ENCODE measurements at regions not wholly inside any gene's neighbourhood (a gene's known extent, or its start where the extent isn't known, plus 50 kb on each side); places are given as distances from the start of the nearest gene placed in this dataset.

GRCh38 chr17:79230576-79230975 is 156.0 kb downstream of the ENGASE start:
- Mint-ChIP-seq H3K4me1 (peaks cover 0 to 2% (median 0%) of the 10 kb centered on the region in 4 donors), H3K27me3 (peaks cover 0 to 12% (median 8%) of the 10 kb centered on the region in 5 donors), H3K4me3 (no peak overlapping the region), H3K36me3 (no peaks in the 10 kb centered on the region), H3K27ac (no peak overlapping the region), H3K9me3 (peaks cover 0 to 2% (median 0%) of the 10 kb centered on the region in 9 donors)
- DNase-seq, result no peak
- POLR2A ChIA-PET, result no interaction called here
- ATAC-seq, result no peak

- POLR2A ChIA-PET, result no interaction called here
- peak overlapping the region in 1 of 10 donors; percentile 31 for H3K27ac Mint-ChIP-seq
- H3K4me1 Mint-ChIP-seq, result no peaks in the 10 kb centered on the region
- no peaks in the 10 kb centered on the region for H3K36me3 Mint-ChIP-seq
- H3K4me3 Mint-ChIP-seq, result no peak overlapping the region
- peaks cover 9 to 42% (median 38%) of the 10 kb centered on the region in 5 donors for H3K27me3 Mint-ChIP-seq
- DNase-seq (no peak), ATAC-seq (no peak)
- H3K9me3 Mint-ChIP-seq, result no peaks in the 10 kb centered on the region
These were observed 151.4 kb downstream of the ENGASE start for GRCh38 chr17:79226037-79226436.

- H3K4me3 Mint-ChIP-seq, result no peak overlapping the region
These were observed 150.3 kb downstream of the ENGASE start for GRCh38 chr17:79224903-79225302.

GRCh38 chr17:79224476-79224875 is 149.9 kb downstream of the ENGASE start:
- Mint-ChIP-seq H3K27me3 (peaks cover 14 to 57% (median 46%) of the 10 kb centered on the region in 5 donors), H3K9me3 (no peaks in the 10 kb centered on the region), H3K4me1 (peaks cover 5 to 9% (median 7%) of the 10 kb centered on the region in 4 donors), H3K36me3 (peaks cover 0 to 2% (median 0%) of the 10 kb centered on the region in 3 donors), H3K27ac (no peak overlapping the region), H3K4me3 (no peak overlapping the region)
- DNase-seq (no peak), ATAC-seq (no peak)
- POLR2A ChIA-PET, result interaction anchor here (0.7 kb wide), 1 partner anchor 51 kb away, joined by 3 read pairs; no protein-coding TSS in a partner anchor

More at GRCh38 chr17:79224903-79225302, 150.3 kb downstream of the ENGASE start:
- Mint-ChIP-seq H3K9me3 (no peaks in the 10 kb centered on the region), H3K36me3 (peaks cover 0 to 2% (median 0%) of the 10 kb centered on the region in 3 donors), H3K27ac (no peak overlapping the region), H3K27me3 (peaks cover 14 to 53% (median 45%) of the 10 kb centered on the region in 5 donors), H3K4me1 (peaks cover 5 to 9% (median 7%) of the 10 kb centered on the region in 4 donors)
- ATAC-seq, result no peak
- POLR2A ChIA-PET, result interaction anchor here (0.7 kb wide), 1 partner anchor 51 kb away, joined by 3 read pairs; no protein-coding TSS in a partner anchor
- no peak for DNase-seq

- POLR2A ChIA-PET, result no interaction called here
- H3K27ac Mint-ChIP-seq, result no peak overlapping the region
- peaks cover 5 to 9% (median 7%) of the 10 kb centered on the region in 4 donors for H3K4me1 Mint-ChIP-seq
- H3K9me3 Mint-ChIP-seq, result no peaks in the 10 kb centered on the region
- ATAC-seq, result no peak
- DNase-seq, result no peak
- peaks cover 0 to 2% (median 0%) of the 10 kb centered on the region in 3 donors for H3K36me3 Mint-ChIP-seq
- peaks cover 17 to 63% (median 50%) of the 10 kb centered on the region in 5 donors for H3K27me3 Mint-ChIP-seq
- no peak overlapping the region for H3K4me3 Mint-ChIP-seq
These were observed 149.3 kb downstream of the ENGASE start for GRCh38 chr17:79223953-79224352.

- ATAC-seq (no peak), DNase-seq (no peak)
- H3K9me3 Mint-ChIP-seq, result no peaks in the 10 kb centered on the region
- no peak overlapping the region for H3K4me3 Mint-ChIP-seq
- H3K4me1 Mint-ChIP-seq, result peaks cover 5 to 9% (median 7%) of the 10 kb centered on the region in 4 donors
- H3K36me3 Mint-ChIP-seq, result peaks cover 0 to 2% (median 0%) of the 10 kb centered on the region in 3 donors
- H3K27me3 Mint-ChIP-seq, result peaks cover 17 to 63% (median 50%) of the 10 kb centered on the region in 5 donors
- POLR2A ChIA-PET, result no interaction called here
- no peak overlapping the region for H3K27ac Mint-ChIP-seq
These were observed 148.8 kb downstream of the ENGASE start for GRCh38 chr17:79223471-79223870.

- POLR2A ChIA-PET, result no interaction called here
- Mint-ChIP-seq H3K27ac (no peak overlapping the region), H3K4me3 (no peak overlapping the region), H3K4me1 (peaks cover 5 to 9% (median 7%) of the 10 kb centered on the region in 4 donors), H3K36me3 (peaks cover 0 to 2% (median 0%) of the 10 kb centered on the region in 3 donors), H3K9me3 (no peaks in the 10 kb centered on the region), H3K27me3 (peaks cover 17 to 80% (median 54%) of the 10 kb centered on the region in 5 donors)
- DNase-seq (no peak), ATAC-seq (no peak)
These were observed 147.0 kb downstream of the ENGASE start for GRCh38 chr17:79221597-79221996.

- H3K4me3 Mint-ChIP-seq, result peak overlapping the region; percentile 63 to 86 (median 78)
These were observed 146.2 kb downstream of the ENGASE start for GRCh38 chr17:79220713-79221291.

GRCh38 chr17:79220201-79220712 is 145.6 kb downstream of the ENGASE start:
- no peaks in the 10 kb centered on the region for H3K9me3 Mint-ChIP-seq
- peaks cover 19 to 83% (median 58%) of the 10 kb centered on the region in 5 donors for H3K27me3 Mint-ChIP-seq
- POLR2A ChIA-PET, result no interaction called here
- DNase-seq (no peak), ATAC-seq (no peak)
- peak overlapping the region in 4 of 10 donors; percentile 24 to 83 (median 44) for H3K27ac Mint-ChIP-seq
- peak overlapping the region; percentile 63 to 86 (median 78) for H3K4me3 Mint-ChIP-seq
- H3K36me3 Mint-ChIP-seq, result peaks cover 0 to 2% (median 0%) of the 10 kb centered on the region in 3 donors
- peaks cover 6 to 9% (median 7%) of the 10 kb centered on the region in 4 donors for H3K4me1 Mint-ChIP-seq

More at GRCh38 chr17:79220713-79221291, 146.2 kb downstream of the ENGASE start:
- Mint-ChIP-seq H3K9me3 (no peaks in the 10 kb centered on the region), H3K36me3 (peaks cover 0 to 2% (median 0%) of the 10 kb centered on the region in 3 donors), H3K27ac (peak overlapping the region in 2 of 10 donors; percentile 34 to 54), H3K27me3 (peaks cover 17 to 81% (median 56%) of the 10 kb centered on the region in 5 donors), H3K4me1 (peaks cover 5 to 9% (median 7%) of the 10 kb centered on the region in 4 donors)
- DNase-seq (no peak), ATAC-seq (peak in 1 of 2 donors; percentile 42)
- POLR2A ChIA-PET, result no interaction called here

- Mint-ChIP-seq H3K36me3 (peaks cover 0 to 2% (median 0%) of the 10 kb centered on the region in 3 donors), H3K27ac (no peak overlapping the region), H3K9me3 (no peaks in the 10 kb centered on the region), H3K4me3 (peak overlapping the region in 2 of 10 donors; percentile 53 to 77), H3K4me1 (peaks cover 6 to 9% (median 7%) of the 10 kb centered on the region in 4 donors), H3K27me3 (peaks cover 19 to 88% (median 58%) of the 10 kb centered on the region in 5 donors)
- POLR2A ChIA-PET, result no interaction called here
- DNase-seq (no peak), ATAC-seq (no peak)
These were observed 144.7 kb downstream of the ENGASE start for GRCh38 chr17:79219208-79219935.

GRCh38 chr17:79218825-79219200 is 144.2 kb downstream of the ENGASE start:
- POLR2A ChIA-PET, result no interaction called here
- peaks cover 6 to 9% (median 7%) of the 10 kb centered on the region in 4 donors for H3K4me1 Mint-ChIP-seq
- H3K27me3 Mint-ChIP-seq, result peaks cover 20 to 88% (median 59%) of the 10 kb centered on the region in 5 donors
- no peak overlapping the region for H3K27ac Mint-ChIP-seq
- DNase-seq (peak in 1 of 10 donors; percentile 22), ATAC-seq (no peak)
- H3K9me3 Mint-ChIP-seq, result no peaks in the 10 kb centered on the region
- H3K4me3 Mint-ChIP-seq, result no peak overlapping the region
- peaks cover 0 to 2% (median 0%) of the 10 kb centered on the region in 3 donors for H3K36me3 Mint-ChIP-seq

- ATAC-seq (no peak), DNase-seq (peak in 1 of 10 donors; percentile 57)
- H3K36me3 Mint-ChIP-seq, result peaks cover 0 to 2% (median 0%) of the 10 kb centered on the region in 3 donors
- no peaks in the 10 kb centered on the region for H3K9me3 Mint-ChIP-seq
- no peak overlapping the region for H3K27ac Mint-ChIP-seq
- H3K4me1 Mint-ChIP-seq, result peaks cover 6 to 9% (median 7%) of the 10 kb centered on the region in 4 donors
- POLR2A ChIA-PET, result no interaction called here
- no peak overlapping the region for H3K4me3 Mint-ChIP-seq
- H3K27me3 Mint-ChIP-seq, result peaks cover 20 to 88% (median 58%) of the 10 kb centered on the region in 5 donors
These were observed 143.7 kb downstream of the ENGASE start for GRCh38 chr17:79218175-79218824.

Data from naive thymus-derived CD8-positive, alpha-beta T cell (primary cell).